ENCODE measurements at regions not wholly inside any gene's neighbourhood (a gene's known extent, or its start where the extent isn't known, plus 50 kb on each side); places are given as distances from the start of the nearest gene placed in this dataset.

DNA sequence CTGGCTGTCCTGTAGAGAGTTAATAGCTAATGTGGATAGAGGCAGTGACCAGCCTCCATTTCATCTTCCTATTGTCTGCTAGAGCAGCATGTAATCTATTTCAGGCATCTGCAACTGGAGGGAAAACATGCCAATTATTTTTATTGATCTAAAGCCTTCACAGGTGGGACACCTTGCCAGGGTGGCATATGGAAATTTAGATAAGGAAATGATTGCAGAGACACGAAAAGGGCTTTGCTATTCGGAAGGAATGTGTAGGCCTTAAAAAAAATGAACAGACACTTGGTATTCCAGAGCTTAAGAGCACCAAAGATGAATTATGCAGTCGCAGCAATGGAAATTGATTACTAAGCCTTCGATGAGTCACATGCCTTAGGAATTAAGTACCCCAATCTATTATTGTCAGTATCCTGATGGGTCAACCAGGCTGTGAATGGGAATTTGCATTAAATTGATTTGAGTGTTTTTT is 454.7 kb downstream of the SQOR start:
- TF ChIP-seq, protein P1, sequence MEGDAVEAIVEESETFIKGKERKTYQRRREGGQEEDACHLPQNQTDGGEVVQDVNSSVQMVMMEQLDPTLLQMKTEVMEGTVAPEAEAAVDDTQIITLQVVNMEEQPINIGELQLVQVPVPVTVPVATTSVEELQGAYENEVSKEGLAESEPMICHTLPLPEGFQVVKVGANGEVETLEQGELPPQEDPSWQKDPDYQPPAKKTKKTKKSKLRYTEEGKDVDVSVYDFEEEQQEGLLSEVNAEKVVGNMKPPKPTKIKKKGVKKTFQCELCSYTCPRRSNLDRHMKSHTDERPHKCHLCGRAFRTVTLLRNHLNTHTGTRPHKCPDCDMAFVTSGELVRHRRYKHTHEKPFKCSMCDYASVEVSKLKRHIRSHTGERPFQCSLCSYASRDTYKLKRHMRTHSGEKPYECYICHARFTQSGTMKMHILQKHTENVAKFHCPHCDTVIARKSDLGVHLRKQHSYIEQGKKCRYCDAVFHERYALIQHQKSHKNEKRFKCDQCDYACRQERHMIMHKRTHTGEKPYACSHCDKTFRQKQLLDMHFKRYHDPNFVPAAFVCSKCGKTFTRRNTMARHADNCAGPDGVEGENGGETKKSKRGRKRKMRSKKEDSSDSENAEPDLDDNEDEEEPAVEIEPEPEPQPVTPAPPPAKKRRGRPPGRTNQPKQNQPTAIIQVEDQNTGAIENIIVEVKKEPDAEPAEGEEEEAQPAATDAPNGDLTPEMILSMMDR (IDR thresholded peaks at IDR 0.05; ENCODE audit: low read length) = no peak
- no peak for TF ChIP-seq EZH2 (optimal IDR thresholded peaks at IDR 0.05; ENCODE audit: low read depth, low read length)

All from MM.1S (cell line).